Stimulated activated effector memory CD8-positive, alpha-beta T cell treated with anti-CD3 and anti-CD28 coated beads, Interleukin-12 subunit alpha, Interleukin-12 subunit beta, amount 100 ng/mL, for 72 hours (primary cell): ENCODE measurements at regions not wholly inside any gene's neighbourhood (a gene's known extent, or its start where the extent isn't known, plus 50 kb on each side); places are given as distances from the start of the nearest gene placed in this dataset.

Experiments
- ATAC-seq: fragments of 150-1000 bp; cut with Tn5 transposase; 2 replicates; pipeline ENCODE4 v1.10.0; 2021
- DNase-seq, 2 donors: peaks; one replicate each; pipeline ENCODE4 v3.0.0; 2021 to 2022; ENCODE audit warnings: low spot score in 2 of 2
- H3K27ac Mint-ChIP-seq: one replicate; pipeline ENCODE4 v1.8.0; 2022; ENCODE audit warnings: mild to moderate bottlenecking, mixed read lengths
- H3K36me3 Mint-ChIP-seq: one replicate; pipeline ENCODE4 v1.8.0; 2022; ENCODE audit warnings: mild to moderate bottlenecking, mixed read lengths
- H3K4me1 Mint-ChIP-seq: one replicate; pipeline ENCODE4 v1.8.0; 2022; ENCODE audit warnings: mixed read lengths
- H3K4me3 Mint-ChIP-seq: one replicate; pipeline ENCODE4 v1.8.0; 2022; ENCODE audit warnings: mild to moderate bottlenecking, mixed read lengths
- H3K9me3 Mint-ChIP-seq: one replicate; pipeline ENCODE4 v1.8.0; 2022; ENCODE audit warnings: mixed read lengths

DNA sequence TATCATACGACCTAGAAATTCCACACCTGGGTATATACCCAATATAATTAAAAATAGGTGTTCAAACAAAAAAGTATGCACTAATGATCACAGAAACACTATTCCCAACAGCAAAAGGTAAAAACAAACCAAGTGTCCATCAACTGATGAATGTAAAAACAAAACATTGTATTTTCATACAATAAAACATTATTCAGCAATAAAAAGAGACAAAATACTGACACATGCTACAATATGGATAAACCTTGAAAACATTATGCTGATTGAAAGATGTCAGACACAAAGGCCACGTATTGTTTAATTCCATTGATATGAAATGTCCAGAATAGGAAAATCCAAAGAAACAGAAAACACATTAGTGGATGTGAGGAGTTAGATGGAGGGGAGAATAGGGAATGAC, 71.0 kb downstream of the RPL22L1 start:
- no peaks in the 10 kb centered on the region for H3K36me3 Mint-ChIP-seq
- ATAC-seq (no peak), DNase-seq (no peak)
- no peak overlapping the region for H3K4me3 Mint-ChIP-seq
- H3K4me1 Mint-ChIP-seq = no peaks in the 10 kb centered on the region
- no peaks in the 10 kb centered on the region for H3K9me3 Mint-ChIP-seq
- H3K27ac Mint-ChIP-seq = no peak overlapping the region

DNA sequence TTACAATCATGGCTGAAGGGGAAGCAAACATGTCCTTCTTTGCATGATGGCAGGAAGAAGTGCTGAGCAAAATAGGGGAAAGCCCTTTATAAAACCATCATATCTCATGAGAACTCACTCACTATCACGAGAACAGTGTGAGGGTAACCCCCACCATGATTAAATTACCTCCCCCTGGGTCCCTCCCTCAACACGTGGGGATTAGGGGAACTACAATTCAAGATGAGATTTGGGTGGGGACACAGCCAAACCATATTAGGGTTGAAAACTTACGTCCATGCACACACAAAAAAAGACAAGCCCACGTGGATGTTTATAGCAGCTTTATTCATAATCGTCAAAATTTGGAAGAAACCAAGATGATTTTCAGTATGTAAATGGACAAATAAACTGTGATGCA, 72.3 kb downstream of the RPL22L1 start:
- DNase-seq (no peak), ATAC-seq (no peak)
- no peak overlapping the region for H3K27ac Mint-ChIP-seq
- H3K4me3 Mint-ChIP-seq = no peak overlapping the region
- no peaks in the 10 kb centered on the region for H3K9me3 Mint-ChIP-seq
- no peaks in the 10 kb centered on the region for H3K36me3 Mint-ChIP-seq
- no peaks in the 10 kb centered on the region for H3K4me1 Mint-ChIP-seq

DNA sequence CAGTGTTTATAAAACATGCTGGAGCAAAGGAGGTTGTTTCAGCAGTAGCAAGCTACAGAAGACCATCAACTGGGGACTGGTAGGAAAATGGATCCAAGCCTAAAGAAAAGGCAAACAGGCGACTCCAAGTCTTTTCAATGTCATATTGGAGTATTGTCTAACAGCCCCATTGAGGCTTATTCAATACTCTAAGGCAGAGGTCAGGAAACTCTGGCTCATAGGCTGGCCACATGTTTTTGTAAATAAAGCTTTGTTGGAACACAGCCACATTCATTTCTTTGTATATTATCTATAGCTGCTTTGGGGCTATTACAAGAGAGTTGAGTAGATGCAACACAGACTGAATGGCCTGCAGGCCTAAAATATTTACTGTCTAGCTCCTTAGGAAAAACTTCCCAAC, 77.5 kb downstream of the RPL22L1 start:
- no peak overlapping the region for H3K27ac Mint-ChIP-seq
- no peaks in the 10 kb centered on the region for H3K36me3 Mint-ChIP-seq
- H3K4me1 Mint-ChIP-seq = no peaks in the 10 kb centered on the region
- H3K4me3 Mint-ChIP-seq = no peak overlapping the region
- no peak for ATAC-seq
- no peaks in the 10 kb centered on the region for H3K9me3 Mint-ChIP-seq
- DNase-seq = no peak

DNA sequence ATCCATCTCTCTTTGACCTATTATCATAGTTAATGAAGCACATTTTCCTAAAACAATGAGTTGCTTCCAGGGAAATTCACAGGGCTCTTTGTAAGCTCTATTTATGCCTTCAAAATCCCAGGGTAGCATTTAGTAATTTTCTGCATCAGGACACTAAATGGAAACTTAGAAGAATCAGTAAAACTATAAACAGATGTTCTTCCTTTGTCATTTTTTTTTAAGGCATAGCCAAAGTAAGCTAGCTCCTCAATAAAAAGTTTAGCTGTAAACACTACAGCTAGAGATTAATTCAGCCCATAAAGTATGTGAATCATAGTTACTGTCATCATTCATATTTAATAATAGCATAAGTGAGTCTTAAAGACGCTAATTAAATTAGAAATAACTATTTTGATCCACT, 79.3 kb downstream of the RPL22L1 start:
- H3K36me3 Mint-ChIP-seq = no peaks in the 10 kb centered on the region
- DNase-seq = no peak
- no peak for ATAC-seq
- no peaks in the 10 kb centered on the region for H3K4me1 Mint-ChIP-seq
- no peak overlapping the region for H3K4me3 Mint-ChIP-seq
- H3K27ac Mint-ChIP-seq = no peak overlapping the region
- no peaks in the 10 kb centered on the region for H3K9me3 Mint-ChIP-seq

DNA sequence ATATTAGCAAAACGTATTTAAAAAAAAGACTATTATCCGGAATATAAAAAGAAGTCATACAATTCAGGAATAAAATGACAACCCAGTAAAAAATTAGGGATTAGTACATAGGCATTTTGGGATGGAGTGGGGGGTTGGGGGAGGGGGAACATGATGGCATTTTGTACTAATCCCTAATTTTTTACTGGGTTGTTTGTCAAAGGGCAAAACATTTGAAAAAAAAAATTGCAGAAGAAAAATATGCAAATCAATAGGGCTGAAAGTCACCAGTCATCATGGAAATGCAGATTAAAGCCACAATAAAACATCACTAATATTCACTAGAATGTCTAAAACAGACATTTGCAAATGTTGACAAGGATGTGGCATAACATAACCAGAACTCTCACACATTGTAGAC, 82.5 kb downstream of the RPL22L1 start:
- no peak for DNase-seq
- Mint-ChIP-seq H3K4me3 (no peak overlapping the region), H3K36me3 (no peaks in the 10 kb centered on the region), H3K4me1 (no peaks in the 10 kb centered on the region), H3K9me3 (no peaks in the 10 kb centered on the region), H3K27ac (no peak overlapping the region)
- no peak for ATAC-seq

DNA sequence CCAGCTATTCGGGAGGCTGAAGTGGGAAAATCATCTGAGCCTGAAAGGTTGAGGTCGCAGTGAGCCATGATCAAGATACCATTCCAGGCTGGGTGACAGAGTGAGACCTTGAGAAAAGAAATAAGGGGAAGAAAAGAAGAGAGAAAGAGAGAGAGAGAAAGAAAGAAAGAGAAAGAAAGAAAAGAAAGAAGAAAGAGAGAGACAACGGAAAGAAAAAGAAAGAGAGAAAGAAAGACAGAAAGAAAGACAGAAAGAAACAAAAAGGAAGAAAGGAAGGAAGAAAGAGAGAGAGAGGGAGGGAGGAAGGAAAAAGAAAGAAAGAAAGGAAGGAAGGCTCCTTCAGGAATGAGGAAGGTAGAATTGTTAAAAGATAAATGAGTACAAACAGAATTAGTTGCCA, 84.5 kb downstream of the RPL22L1 start:
- Mint-ChIP-seq H3K36me3 (no peaks in the 10 kb centered on the region), H3K4me1 (no peaks in the 10 kb centered on the region), H3K9me3 (no peaks in the 10 kb centered on the region), H3K27ac (no peak overlapping the region), H3K4me3 (no peak overlapping the region)
- ATAC-seq (no peak), DNase-seq (no peak)

DNA sequence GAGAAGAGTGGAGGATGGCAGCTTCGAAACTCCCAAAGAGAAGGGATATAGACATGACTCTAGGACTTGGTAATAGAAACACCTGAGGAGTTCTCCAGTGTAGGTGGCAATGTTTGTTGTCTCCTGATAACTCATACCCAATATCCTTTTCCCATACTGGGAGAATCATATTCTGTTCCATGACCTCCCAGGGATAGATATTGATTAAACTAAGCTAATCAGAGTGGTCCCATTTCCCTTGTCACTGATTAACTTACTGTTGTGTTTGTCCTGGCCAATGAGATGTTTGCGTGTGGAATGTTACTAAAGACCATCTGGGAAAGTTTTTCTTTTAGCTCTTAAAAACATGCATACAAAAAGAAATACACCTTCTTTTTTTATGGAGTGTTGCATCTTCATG, 85.6 kb downstream of the RPL22L1 start:
- Mint-ChIP-seq H3K9me3 (no peaks in the 10 kb centered on the region), H3K4me3 (no peak overlapping the region), H3K36me3 (no peaks in the 10 kb centered on the region), H3K4me1 (no peaks in the 10 kb centered on the region), H3K27ac (no peak overlapping the region)
- DNase-seq (no peak), ATAC-seq (no peak)

DNA sequence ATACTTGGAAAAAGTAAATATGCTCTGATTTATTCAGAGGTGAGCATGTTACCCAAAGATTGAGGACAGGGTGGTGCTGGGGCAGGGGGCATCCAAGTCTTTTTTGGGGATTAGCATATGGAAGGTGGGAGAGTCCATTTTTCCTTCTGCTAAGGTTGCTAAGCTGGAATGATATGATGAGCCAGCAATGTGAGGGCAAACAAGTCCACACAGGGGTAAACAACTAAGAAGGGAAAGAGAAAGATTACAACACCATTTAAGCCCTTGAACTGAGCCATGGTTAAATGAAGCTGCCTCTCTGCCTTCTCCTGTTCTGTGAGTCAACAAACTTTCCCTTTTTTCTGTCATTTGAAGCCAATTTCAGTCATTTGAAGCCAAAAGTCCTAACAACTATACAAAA, 89.0 kb downstream of the RPL22L1 start:
- Mint-ChIP-seq H3K4me1 (no peaks in the 10 kb centered on the region), H3K36me3 (no peaks in the 10 kb centered on the region), H3K4me3 (no peak overlapping the region), H3K9me3 (no peaks in the 10 kb centered on the region), H3K27ac (no peak overlapping the region)
- ATAC-seq (no peak), DNase-seq (no peak)

DNA sequence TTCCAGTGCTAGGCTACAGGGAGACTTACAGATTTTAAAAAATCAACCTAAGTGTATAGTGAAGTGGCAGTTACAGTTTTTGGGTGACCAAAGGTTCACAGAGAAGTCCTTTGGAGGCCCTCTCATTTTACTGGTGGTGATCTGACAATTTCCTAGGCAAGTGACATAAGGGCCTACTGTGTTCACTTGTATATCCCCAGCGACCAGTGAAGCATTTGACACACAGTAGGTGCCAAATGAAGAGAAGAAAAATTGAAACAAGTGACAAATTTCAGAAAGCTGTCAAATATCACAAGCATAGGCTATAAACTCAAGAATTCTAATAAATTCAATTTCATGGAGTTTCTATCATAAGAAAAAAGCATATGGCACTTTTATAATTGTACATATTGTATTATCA, 89.5 kb downstream of the RPL22L1 start:
- Mint-ChIP-seq H3K27ac (no peak overlapping the region), H3K4me3 (no peak overlapping the region), H3K9me3 (no peaks in the 10 kb centered on the region), H3K4me1 (no peaks in the 10 kb centered on the region), H3K36me3 (no peaks in the 10 kb centered on the region)
- DNase-seq (no peak), ATAC-seq (no peak)

DNA sequence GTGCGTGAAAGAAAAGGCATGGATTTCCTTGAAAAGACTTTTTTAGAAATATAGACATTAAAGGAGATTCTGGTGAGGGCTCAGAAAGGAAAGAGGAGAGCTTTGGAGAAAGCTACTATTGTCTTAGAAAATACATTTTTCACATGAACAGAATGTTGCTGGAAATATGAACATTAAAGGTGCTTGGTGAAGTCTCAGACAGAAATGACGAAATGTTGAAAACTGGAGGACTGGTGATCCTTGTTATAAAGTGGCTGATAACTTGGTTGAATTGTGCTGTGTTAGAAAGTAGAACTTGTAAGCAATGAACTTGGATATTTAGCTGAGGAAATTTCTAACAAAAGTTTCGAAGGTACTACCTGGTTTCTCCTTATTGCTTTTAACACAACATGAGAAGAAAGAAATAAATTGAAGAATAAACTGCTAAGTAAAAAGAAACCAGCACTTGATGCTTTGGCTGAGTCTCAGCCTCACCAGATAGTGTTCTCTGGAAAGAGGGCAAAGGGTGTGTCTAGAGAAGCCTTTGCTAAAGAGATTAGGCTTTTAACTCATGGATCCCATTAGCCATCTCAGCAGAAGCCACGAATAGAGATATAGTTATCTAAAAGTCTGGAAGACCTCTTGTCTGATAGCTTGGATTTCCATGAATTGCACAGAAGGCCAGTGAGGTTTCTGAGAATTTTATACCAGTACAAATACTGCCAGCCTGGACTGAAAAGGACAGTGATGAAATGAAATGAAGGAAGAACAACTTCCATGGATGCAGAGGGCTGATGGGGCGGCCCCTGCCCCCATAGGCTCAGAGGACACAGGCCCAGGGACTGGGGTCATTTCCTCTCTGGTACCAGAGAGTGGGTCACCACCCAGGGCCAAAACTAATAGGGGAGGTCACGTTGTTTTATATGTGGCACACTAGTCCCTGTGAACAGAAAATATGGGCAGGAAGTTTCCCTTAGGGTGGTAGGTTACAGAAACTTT, 91.5 kb downstream of the RPL22L1 start:
- ATAC-seq (no peak), DNase-seq (no peak)
- H3K4me1 Mint-ChIP-seq = no peaks in the 10 kb centered on the region

DNA sequence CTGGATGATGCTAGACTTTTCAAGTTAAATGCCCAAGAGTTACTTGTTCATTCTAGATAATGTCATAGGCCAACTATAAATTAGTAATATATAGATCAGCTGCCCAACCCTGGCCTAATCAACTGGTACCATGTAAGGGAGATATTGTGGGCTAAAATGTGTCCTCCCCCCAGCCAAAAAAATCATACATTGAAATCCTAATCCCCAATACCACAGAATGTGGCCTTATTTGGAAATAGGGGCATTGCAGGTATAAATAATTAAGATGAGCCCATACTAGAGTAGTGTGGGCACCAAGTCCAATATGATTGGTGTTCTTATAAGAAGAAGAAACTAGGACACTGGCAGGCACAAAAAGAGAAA, 92.5 kb downstream of the RPL22L1 start:
- ATAC-seq (no peak), DNase-seq (no peak)
- no peaks in the 10 kb centered on the region for H3K36me3 Mint-ChIP-seq
- no peak overlapping the region for H3K27ac Mint-ChIP-seq
- H3K4me1 Mint-ChIP-seq = no peaks in the 10 kb centered on the region
- no peaks in the 10 kb centered on the region for H3K9me3 Mint-ChIP-seq
- no peak overlapping the region for H3K4me3 Mint-ChIP-seq

More for the DNA sequence above, 91.5 kb downstream of the RPL22L1 start:
- Mint-ChIP-seq H3K9me3 (no peaks in the 10 kb centered on the region), H3K4me3 (no peak overlapping the region), H3K27ac (no peak overlapping the region), H3K36me3 (no peaks in the 10 kb centered on the region)

DNA sequence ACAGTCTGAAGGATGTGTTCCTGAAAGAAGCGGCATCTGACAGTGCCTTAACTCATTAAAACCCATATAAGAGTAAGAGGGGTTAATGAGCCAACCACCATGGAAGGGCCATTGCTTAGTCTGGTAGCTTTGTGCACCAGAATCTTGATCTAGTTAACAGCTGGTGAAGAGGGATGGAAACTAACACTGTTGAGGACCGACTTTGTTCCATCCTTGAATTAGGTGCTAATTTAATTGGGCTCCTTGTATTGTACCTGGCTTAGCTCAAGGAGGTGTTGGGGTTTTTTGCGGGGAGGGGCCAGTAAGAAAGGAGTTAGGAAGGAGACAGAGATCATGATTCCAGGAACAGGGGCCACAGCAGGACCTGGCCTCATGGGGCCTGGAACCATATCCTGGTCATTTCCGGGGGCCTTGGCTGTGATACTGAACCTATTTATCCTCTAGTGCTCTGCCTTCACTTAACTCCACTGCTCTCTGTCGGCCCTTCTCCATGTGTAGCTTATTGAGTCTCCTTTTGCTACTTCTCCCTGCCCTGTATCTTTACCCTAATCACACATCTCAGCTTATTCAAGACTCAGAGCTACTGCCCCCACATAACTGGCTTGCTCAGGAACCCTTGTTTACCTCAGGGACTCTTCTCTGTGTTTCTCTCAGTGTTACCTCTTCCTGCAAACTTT, 93.0 kb downstream of the RPL22L1 start:
- Mint-ChIP-seq H3K9me3 (no peaks in the 10 kb centered on the region), H3K36me3 (no peaks in the 10 kb centered on the region), H3K27ac (no peak overlapping the region), H3K4me3 (no peak overlapping the region), H3K4me1 (no peaks in the 10 kb centered on the region)
- DNase-seq = no peak
- no peak for ATAC-seq

DNA sequence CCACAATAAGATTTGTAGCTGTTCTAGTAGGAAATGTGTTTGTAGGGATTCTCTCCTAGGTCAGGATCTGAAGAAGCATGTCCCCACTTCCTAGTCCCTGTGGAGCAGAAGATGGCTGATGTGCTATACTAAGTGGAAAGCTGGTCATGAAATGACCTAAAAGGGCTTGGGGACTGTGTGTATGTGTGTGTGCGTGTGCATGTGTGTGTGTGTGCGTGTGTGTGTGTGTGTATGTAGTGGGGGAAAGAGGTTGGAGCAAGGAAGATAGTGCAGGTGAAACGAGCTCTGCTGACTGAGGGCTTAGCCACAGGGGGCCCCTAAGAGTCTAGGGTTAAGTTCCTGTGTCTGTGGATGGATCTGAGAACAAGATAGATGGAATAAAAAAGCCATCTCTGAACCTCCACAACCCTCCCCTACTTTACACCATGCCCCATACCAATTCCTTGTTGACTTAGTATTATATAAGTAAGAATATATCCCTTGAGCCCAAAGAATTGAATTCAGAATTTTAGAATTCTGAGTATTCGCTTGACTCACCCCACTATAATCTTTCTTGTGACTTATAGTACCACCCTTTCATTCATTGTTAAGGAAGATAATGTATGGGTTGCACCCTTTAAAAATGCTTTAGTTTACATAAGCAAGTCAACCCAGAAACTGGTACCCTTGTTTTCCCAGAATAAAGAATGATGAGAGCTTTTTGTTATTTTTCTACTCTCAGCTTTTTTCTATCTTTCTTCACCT, 96.1 kb downstream of the RPL22L1 start:
- Mint-ChIP-seq H3K4me3 (no peak overlapping the region), H3K36me3 (no peaks in the 10 kb centered on the region), H3K9me3 (no peaks in the 10 kb centered on the region), H3K27ac (no peak overlapping the region), H3K4me1 (peaks cover 1% of the 10 kb centered on the region)
- peak; percentile 21 for ATAC-seq
- no peak for DNase-seq

DNA sequence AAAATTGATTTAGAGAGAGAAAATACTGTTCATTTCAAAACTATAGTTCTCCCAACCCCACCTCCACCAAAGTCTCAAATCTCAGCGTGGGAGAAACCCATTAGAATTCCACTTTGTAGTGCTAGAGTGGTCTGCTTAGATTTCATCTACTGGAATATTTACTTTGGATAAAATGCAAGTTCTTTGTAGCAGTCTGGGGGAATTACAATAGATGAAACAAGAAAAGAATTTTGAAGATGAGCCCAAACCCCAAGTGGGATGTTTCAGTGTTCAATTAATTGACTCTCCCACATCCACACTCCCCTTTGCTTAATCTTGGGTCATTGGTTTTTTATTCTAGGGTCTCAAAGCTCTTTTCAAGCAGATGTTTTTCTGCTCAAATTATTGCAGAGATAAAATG, 97.8 kb downstream of the RPL22L1 start:
- peaks cover 9% of the 10 kb centered on the region for H3K4me1 Mint-ChIP-seq
- H3K27ac Mint-ChIP-seq = no peak overlapping the region
- H3K36me3 Mint-ChIP-seq = no peaks in the 10 kb centered on the region
- ATAC-seq (no peak), DNase-seq (no peak)
- no peaks in the 10 kb centered on the region for H3K9me3 Mint-ChIP-seq
- H3K4me3 Mint-ChIP-seq = no peak overlapping the region

DNA sequence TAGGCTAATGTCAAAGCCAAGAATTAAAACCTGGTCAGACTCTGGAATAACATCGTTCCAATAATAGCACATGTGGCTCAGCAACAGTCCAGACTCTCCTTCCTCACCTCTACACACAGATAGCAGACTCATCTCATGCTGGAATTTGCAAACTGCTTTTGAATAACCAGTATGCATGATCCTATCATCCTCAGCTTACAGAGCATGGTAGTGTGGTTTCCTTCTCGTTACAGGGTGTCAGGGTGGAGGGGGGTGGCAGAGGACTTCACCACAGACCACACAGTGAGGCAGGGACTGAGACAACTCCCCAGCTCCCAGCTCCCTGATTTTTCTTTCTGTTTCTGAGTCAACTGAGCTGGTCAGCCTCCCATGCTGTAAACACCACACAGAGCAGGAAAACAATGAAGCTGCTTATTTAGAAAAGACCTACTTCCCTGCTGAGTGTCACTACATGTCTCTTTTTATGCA, 101.6 kb downstream of the RPL22L1 start:
- peak; percentile 81 for ATAC-seq
- no peak overlapping the region for H3K4me3 Mint-ChIP-seq
- no peak overlapping the region for H3K27ac Mint-ChIP-seq
- H3K9me3 Mint-ChIP-seq = no peaks in the 10 kb centered on the region
- peaks cover 9% of the 10 kb centered on the region for H3K4me1 Mint-ChIP-seq
- H3K36me3 Mint-ChIP-seq = no peaks in the 10 kb centered on the region
- DNase-seq = no peak
